MM.1S (cell line): ENCODE measurements at regions not wholly inside any gene's neighbourhood (a gene's known extent, or its start where the extent isn't known, plus 50 kb on each side); places are given as distances from the start of the nearest gene placed in this dataset.

Experiments used
- EZH2 ChIP-seq: fragments of 300-600 bp; sonication (generic); optimal IDR thresholded peaks from 2 replicates; pipeline ENCODE3; 2017; ENCODE audit warnings: low read depth, mild to moderate bottlenecking, antibody characterized with exemption, low read length, mixed read lengths
- EZH2phosphoT487 ChIP-seq: fragments of 300-600 bp; sonication (generic); IDR thresholded peaks from 2 replicates; pipeline ENCODE4 v1.6.1; 2018; ENCODE audit warnings: antibody characterized with exemption, low read length
- TF ChIP-seq, protein P1 (sequence below): fragments of 300-600 bp; sonication (generic); IDR thresholded peaks from 2 replicates; pipeline ENCODE4 v1.5.1; 2016; ENCODE audit warnings: antibody characterized with exemption, low read length, mixed read lengths

DNA sequence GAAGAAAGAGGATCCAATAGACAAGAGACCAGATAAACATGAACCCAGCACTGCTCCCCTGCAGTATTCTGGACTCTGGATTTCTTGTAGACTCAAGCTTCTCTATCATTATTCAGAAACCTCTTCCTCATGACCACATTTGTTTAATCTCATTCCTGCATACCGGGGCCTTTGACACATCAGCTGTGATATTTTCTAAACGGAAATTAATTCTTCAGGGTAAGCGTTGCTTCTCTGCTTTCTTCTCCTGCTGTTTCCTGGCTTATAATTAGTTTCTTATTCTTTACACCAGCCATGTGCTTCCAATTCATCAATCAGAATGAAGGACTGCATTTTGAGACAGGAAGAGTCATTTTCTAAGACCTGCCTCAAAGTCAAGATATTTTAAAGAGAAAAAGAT lies 54.2 kb upstream of the TARP start:
- TF ChIP-seq, protein P1, sequence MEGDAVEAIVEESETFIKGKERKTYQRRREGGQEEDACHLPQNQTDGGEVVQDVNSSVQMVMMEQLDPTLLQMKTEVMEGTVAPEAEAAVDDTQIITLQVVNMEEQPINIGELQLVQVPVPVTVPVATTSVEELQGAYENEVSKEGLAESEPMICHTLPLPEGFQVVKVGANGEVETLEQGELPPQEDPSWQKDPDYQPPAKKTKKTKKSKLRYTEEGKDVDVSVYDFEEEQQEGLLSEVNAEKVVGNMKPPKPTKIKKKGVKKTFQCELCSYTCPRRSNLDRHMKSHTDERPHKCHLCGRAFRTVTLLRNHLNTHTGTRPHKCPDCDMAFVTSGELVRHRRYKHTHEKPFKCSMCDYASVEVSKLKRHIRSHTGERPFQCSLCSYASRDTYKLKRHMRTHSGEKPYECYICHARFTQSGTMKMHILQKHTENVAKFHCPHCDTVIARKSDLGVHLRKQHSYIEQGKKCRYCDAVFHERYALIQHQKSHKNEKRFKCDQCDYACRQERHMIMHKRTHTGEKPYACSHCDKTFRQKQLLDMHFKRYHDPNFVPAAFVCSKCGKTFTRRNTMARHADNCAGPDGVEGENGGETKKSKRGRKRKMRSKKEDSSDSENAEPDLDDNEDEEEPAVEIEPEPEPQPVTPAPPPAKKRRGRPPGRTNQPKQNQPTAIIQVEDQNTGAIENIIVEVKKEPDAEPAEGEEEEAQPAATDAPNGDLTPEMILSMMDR = no peak
- no peak for TF ChIP-seq EZH2phosphoT487
- no peak for TF ChIP-seq EZH2
